ENCODE measurements at regions not wholly inside any gene's neighbourhood (a gene's known extent, or its start where the extent isn't known, plus 50 kb on each side); places are given as distances from the start of the nearest gene placed in this dataset.

DNA sequence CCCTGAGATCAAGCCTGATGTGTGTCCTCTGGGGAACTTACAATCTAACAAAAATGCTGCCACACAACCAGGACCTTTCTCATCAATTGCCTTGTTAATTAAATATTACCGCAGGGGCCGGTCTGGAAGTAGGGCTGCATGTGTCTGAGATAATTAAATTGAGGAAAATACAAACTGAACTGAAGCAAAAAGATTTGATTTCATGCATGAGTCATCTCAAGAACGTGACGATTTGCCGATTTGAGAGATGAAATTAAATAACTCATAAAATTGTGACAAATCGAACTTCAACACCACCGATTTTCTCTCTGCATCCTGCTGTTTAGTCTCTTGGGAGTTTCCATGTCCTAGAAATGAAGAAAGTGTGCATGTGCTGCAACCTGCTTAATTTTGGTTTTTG lies 94.6 kb upstream of the DAAM1 start (continued):
- TF ChIP-seq, protein P1, sequence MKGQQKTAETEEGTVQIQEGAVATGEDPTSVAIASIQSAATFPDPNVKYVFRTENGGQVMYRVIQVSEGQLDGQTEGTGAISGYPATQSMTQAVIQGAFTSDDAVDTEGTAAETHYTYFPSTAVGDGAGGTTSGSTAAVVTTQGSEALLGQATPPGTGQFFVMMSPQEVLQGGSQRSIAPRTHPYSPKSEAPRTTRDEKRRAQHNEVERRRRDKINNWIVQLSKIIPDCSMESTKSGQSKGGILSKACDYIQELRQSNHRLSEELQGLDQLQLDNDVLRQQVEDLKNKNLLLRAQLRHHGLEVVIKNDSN (CRISPR knock-in tag; IDR thresholded peaks at IDR 0.05): no peak
- TF ChIP-seq, protein P2, sequence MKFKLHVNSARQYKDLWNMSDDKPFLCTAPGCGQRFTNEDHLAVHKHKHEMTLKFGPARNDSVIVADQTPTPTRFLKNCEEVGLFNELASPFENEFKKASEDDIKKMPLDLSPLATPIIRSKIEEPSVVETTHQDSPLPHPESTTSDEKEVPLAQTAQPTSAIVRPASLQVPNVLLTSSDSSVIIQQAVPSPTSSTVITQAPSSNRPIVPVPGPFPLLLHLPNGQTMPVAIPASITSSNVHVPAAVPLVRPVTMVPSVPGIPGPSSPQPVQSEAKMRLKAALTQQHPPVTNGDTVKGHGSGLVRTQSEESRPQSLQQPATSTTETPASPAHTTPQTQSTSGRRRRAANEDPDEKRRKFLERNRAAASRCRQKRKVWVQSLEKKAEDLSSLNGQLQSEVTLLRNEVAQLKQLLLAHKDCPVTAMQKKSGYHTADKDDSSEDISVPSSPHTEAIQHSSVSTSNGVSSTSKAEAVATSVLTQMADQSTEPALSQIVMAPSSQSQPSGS (CRISPR knock-in tag; IDR thresholded peaks at IDR 0.05; ENCODE audit: borderline replicate concordance, low read depth): no peak

DNA sequence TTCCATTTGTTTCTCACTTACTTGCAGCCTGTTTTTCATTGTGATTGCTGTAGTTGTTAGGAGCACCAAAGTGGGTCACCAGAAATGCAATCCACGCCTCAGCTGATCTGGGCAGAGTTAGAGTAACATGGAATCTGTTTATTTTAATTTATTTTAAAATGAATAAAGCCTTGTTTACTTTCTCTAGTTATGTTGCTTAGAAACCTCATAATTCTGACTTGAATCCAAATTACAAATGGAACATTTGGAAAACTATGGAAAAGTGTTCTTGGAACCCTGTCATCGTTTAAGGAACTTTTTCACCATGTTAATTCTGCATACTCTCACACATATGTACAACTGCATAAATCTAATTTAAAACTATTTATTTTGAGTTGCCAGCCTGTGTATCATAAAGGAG lies 92.2 kb upstream of the DAAM1 start:
- ChIA-PET CTCF (no interaction called here), POLR2A (no interaction called here)
- H3K27me3 Mint-ChIP-seq (ENCODE audit: low read depth): no peaks in the 10 kb centered on the region
- H3K4me1 Mint-ChIP-seq: peaks cover 7% of the 10 kb centered on the region
- H3K27ac Mint-ChIP-seq: no peak overlapping the region
- peaks cover 7% of the 10 kb centered on the region for H3K9me3 Mint-ChIP-seq
- no peak overlapping the region for H3K4me3 Mint-ChIP-seq
- ATAC-seq (no peak), DNase-seq (ENCODE audit: low spot score) (no peak)
- no peaks in the 10 kb centered on the region for H3K36me3 Mint-ChIP-seq
- TF ChIP-seq, protein P3, sequence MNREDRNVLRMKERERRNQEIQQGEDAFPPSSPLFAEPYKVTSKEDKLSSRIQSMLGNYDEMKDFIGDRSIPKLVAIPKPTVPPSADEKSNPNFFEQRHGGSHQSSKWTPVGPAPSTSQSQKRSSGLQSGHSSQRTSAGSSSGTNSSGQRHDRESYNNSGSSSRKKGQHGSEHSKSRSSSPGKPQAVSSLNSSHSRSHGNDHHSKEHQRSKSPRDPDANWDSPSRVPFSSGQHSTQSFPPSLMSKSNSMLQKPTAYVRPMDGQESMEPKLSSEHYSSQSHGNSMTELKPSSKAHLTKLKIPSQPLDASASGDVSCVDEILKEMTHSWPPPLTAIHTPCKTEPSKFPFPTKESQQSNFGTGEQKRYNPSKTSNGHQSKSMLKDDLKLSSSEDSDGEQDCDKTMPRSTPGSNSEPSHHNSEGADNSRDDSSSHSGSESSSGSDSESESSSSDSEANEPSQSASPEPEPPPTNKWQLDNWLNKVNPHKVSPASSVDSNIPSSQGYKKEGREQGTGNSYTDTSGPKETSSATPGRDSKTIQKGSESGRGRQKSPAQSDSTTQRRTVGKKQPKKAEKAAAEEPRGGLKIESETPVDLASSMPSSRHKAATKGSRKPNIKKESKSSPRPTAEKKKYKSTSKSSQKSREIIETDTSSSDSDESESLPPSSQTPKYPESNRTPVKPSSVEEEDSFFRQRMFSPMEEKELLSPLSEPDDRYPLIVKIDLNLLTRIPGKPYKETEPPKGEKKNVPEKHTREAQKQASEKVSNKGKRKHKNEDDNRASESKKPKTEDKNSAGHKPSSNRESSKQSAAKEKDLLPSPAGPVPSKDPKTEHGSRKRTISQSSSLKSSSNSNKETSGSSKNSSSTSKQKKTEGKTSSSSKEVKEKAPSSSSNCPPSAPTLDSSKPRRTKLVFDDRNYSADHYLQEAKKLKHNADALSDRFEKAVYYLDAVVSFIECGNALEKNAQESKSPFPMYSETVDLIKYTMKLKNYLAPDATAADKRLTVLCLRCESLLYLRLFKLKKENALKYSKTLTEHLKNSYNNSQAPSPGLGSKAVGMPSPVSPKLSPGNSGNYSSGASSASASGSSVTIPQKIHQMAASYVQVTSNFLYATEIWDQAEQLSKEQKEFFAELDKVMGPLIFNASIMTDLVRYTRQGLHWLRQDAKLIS (CRISPR knock-in tag; IDR thresholded peaks at IDR 0.05; ENCODE audit: borderline replicate concordance): no peak
- TF ChIP-seq, protein P4, sequence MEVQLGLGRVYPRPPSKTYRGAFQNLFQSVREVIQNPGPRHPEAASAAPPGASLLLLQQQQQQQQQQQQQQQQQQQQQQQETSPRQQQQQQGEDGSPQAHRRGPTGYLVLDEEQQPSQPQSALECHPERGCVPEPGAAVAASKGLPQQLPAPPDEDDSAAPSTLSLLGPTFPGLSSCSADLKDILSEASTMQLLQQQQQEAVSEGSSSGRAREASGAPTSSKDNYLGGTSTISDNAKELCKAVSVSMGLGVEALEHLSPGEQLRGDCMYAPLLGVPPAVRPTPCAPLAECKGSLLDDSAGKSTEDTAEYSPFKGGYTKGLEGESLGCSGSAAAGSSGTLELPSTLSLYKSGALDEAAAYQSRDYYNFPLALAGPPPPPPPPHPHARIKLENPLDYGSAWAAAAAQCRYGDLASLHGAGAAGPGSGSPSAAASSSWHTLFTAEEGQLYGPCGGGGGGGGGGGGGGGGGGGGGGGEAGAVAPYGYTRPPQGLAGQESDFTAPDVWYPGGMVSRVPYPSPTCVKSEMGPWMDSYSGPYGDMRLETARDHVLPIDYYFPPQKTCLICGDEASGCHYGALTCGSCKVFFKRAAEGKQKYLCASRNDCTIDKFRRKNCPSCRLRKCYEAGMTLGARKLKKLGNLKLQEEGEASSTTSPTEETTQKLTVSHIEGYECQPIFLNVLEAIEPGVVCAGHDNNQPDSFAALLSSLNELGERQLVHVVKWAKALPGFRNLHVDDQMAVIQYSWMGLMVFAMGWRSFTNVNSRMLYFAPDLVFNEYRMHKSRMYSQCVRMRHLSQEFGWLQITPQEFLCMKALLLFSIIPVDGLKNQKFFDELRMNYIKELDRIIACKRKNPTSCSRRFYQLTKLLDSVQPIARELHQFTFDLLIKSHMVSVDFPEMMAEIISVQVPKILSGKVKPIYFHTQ (CRISPR knock-in tag; IDR thresholded peaks at IDR 0.05): no peak
- no peak for TF ChIP-seq ZNF219 (CRISPR knock-in tag; IDR thresholded peaks at IDR 0.05; ENCODE audit: borderline replicate concordance)
- TF ChIP-seq, protein P5, sequence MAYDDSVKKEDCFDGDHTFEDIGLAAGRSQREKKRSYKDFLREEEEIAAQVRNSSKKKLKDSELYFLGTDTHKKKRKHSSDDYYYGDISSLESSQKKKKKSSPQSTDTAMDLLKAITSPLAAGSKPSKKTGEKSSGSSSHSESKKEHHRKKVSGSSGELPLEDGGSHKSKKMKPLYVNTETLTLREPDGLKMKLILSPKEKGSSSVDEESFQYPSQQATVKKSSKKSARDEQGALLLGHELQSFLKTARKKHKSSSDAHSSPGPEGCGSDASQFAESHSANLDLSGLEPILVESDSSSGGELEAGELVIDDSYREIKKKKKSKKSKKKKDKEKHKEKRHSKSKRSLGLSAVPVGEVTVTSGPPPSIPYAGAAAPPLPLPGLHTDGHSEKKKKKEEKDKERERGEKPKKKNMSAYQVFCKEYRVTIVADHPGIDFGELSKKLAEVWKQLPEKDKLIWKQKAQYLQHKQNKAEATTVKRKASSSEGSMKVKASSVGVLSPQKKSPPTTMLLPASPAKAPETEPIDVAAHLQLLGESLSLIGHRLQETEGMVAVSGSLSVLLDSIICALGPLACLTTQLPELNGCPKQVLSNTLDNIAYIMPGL (CRISPR knock-in tag; IDR thresholded peaks at IDR 0.05): no peak
- TF ChIP-seq, protein P6, sequence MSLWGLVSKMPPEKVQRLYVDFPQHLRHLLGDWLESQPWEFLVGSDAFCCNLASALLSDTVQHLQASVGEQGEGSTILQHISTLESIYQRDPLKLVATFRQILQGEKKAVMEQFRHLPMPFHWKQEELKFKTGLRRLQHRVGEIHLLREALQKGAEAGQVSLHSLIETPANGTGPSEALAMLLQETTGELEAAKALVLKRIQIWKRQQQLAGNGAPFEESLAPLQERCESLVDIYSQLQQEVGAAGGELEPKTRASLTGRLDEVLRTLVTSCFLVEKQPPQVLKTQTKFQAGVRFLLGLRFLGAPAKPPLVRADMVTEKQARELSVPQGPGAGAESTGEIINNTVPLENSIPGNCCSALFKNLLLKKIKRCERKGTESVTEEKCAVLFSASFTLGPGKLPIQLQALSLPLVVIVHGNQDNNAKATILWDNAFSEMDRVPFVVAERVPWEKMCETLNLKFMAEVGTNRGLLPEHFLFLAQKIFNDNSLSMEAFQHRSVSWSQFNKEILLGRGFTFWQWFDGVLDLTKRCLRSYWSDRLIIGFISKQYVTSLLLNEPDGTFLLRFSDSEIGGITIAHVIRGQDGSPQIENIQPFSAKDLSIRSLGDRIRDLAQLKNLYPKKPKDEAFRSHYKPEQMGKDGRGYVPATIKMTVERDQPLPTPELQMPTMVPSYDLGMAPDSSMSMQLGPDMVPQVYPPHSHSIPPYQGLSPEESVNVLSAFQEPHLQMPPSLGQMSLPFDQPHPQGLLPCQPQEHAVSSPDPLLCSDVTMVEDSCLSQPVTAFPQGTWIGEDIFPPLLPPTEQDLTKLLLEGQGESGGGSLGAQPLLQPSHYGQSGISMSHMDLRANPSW (CRISPR knock-in tag; conservative IDR thresholded peaks at IDR 0.05; ENCODE audit: low read depth): no peak

DNA sequence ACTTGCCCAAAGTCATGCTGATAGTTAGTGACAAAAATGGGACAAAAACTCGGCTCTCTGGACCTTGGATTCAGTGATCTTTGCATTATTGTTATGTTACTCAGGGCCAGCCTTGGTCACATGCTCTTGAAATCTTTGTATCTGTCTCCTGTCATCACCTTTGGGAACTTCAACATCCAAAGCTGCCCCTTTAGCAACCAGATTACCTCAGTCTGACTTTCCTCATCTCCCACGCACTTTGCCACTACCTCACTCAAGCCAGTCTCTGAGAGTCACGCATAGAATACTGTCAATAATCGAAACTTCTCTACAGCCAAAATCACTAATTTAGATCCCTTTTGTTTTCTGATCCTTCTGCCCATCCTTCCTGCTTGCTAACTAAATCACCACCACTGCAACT lies 90.8 kb upstream of the DAAM1 start:
- POLR2A ChIA-PET: no interaction called here
- CTCF ChIA-PET: no interaction called here
- no peaks in the 10 kb centered on the region for H3K27me3 Mint-ChIP-seq (ENCODE audit: low read depth)

More for the DNA sequence above, 90.8 kb upstream of the DAAM1 start:
- Mint-ChIP-seq H3K4me1 (no peaks in the 10 kb centered on the region), H3K36me3 (no peaks in the 10 kb centered on the region), H3K27ac (no peak overlapping the region), H3K9me3 (peaks cover 7% of the 10 kb centered on the region), H3K4me3 (no peak overlapping the region)
- ATAC-seq (no peak), DNase-seq (ENCODE audit: low spot score) (no peak)
- TF ChIP-seq, protein P7, sequence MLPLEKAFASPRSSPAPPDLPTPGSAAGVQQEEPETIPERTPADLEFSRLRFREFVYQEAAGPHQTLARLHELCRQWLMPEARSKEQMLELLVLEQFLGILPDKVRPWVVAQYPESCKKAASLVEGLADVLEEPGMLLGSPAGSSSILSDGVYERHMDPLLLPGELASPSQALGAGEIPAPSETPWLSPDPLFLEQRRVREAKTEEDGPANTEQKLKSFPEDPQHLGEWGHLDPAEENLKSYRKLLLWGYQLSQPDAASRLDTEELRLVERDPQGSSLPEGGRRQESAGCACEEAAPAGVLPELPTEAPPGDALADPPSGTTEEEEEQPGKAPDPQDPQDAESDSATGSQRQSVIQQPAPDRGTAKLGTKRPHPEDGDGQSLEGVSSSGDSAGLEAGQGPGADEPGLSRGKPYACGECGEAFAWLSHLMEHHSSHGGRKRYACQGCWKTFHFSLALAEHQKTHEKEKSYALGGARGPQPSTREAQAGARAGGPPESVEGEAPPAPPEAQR (CRISPR knock-in tag; IDR thresholded peaks at IDR 0.05): no peak
- TF ChIP-seq, protein P1 (CRISPR knock-in tag; IDR thresholded peaks at IDR 0.05): no peak
- TF ChIP-seq SMAD4 (CRISPR knock-in tag; IDR thresholded peaks at IDR 0.05): no peak
